ENCODE measurements at regions not wholly inside any gene's neighbourhood (a gene's known extent, or its start where the extent isn't known, plus 50 kb on each side); places are given as distances from the start of the nearest gene placed in this dataset.

- FAIRE-seq, result no peak
Measured at GRCh38 chr2:56713161-56713676, 529.4 kb downstream of the CCDC85A start.

GRCh38 chr2:56713978-56714377 is 530.2 kb downstream of the CCDC85A start:
- no peak for FAIRE-seq

- FAIRE-seq, result no peak
Measured at GRCh38 chr2:56714400-56714799, 530.6 kb downstream of the CCDC85A start.

- FAIRE-seq, result no peak
Measured at GRCh38 chr2:56715683-56716082, 531.9 kb downstream of the CCDC85A start.

- no peak for FAIRE-seq
Measured at GRCh38 chr2:56718413-56718812, 534.6 kb downstream of the CCDC85A start.

GRCh38 chr2:56729212-56729611 is 545.4 kb downstream of the CCDC85A start:
- no peak for FAIRE-seq

GRCh38 chr2:56732946-56733345 is 549.2 kb downstream of the CCDC85A start:
- no peak for FAIRE-seq

GRCh38 chr2:56739413-56739812 is 555.6 kb downstream of the CCDC85A start:
- no peak for FAIRE-seq

- no peak for FAIRE-seq
Measured at GRCh38 chr2:56741601-56742102, 557.9 kb downstream of the CCDC85A start.

GRCh38 chr2:56743807-56744206 is 560.0 kb downstream of the CCDC85A start:
- FAIRE-seq, result no peak

- FAIRE-seq, result no peak
Measured at GRCh38 chr2:56749152-56749752, 565.5 kb downstream of the CCDC85A start.

- no peak for FAIRE-seq
Measured at GRCh38 chr2:56753182-56753581, 569.4 kb downstream of the CCDC85A start.

- FAIRE-seq, result no peak
Measured at GRCh38 chr2:56754066-56754615, 570.4 kb downstream of the CCDC85A start.

GRCh38 chr2:56754627-56755026 is 570.8 kb downstream of the CCDC85A start:
- no peak for FAIRE-seq

- no peak for FAIRE-seq
Measured at GRCh38 chr2:56757884-56758545, 574.2 kb downstream of the CCDC85A start.

GRCh38 chr2:56763683-56764082 is 579.9 kb downstream of the CCDC85A start:
- FAIRE-seq, result no peak

GRCh38 chr2:56768973-56769372 is 585.2 kb downstream of the CCDC85A start:
- no peak for FAIRE-seq

GRCh38 chr2:56770490-56770889 is 586.7 kb downstream of the CCDC85A start:
- FAIRE-seq, result no peak

- FAIRE-seq, result no peak
Measured at GRCh38 chr2:56784046-56784445, 600.3 kb downstream of the CCDC85A start.

- FAIRE-seq, result no peak
Measured at GRCh38 chr2:56801214-56801613, 617.4 kb downstream of the CCDC85A start.

- FAIRE-seq, result no peak
Measured at GRCh38 chr2:56801770-56802169, 618.0 kb downstream of the CCDC85A start.

- no peak for FAIRE-seq
Measured at GRCh38 chr2:56803596-56803995, 619.8 kb downstream of the CCDC85A start.

GRCh38 chr2:56806924-56807323 is 623.1 kb downstream of the CCDC85A start:
- FAIRE-seq, result no peak

GRCh38 chr2:56807861-56808260 is 624.1 kb downstream of the CCDC85A start:
- no peak for FAIRE-seq

All from TTC549 (cell line).